GM12873 (cell line): ENCODE measurements at regions not wholly inside any gene's neighbourhood (a gene's known extent, or its start where the extent isn't known, plus 50 kb on each side); places are given as distances from the start of the nearest gene placed in this dataset.

Experiments
- TF ChIP-seq, protein P1 (sequence below): IDR thresholded peaks from 2 replicates; pipeline ENCODE4 v1.5.1; 2012; ENCODE audit warnings: low read depth, mild to moderate bottlenecking, moderate library complexity, low read length, control low read depth; ENCODE audit not compliant: insufficient read depth; ENCODE audit errors: missing control alignments

DNA sequence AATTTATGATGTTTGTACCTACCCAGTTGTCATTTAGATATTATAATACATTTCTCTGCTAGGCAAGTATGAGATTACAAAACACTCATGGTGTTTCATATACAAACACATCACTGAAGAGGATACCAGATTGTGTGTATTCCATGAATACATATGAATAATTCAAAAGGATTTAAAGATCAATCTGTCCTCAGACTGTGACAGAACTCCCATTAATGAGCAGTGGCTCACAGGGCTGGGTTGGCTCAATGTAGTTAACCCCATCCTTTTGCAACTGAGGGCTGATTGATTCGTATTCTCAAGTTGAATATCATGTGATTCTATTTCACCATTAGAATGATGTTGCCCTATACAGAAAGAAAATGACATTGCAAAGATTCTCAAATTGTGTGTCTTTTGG, 79.6 kb upstream of the SPANXN2 start:
- TF ChIP-seq, protein P1, sequence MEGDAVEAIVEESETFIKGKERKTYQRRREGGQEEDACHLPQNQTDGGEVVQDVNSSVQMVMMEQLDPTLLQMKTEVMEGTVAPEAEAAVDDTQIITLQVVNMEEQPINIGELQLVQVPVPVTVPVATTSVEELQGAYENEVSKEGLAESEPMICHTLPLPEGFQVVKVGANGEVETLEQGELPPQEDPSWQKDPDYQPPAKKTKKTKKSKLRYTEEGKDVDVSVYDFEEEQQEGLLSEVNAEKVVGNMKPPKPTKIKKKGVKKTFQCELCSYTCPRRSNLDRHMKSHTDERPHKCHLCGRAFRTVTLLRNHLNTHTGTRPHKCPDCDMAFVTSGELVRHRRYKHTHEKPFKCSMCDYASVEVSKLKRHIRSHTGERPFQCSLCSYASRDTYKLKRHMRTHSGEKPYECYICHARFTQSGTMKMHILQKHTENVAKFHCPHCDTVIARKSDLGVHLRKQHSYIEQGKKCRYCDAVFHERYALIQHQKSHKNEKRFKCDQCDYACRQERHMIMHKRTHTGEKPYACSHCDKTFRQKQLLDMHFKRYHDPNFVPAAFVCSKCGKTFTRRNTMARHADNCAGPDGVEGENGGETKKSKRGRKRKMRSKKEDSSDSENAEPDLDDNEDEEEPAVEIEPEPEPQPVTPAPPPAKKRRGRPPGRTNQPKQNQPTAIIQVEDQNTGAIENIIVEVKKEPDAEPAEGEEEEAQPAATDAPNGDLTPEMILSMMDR: no peak

GRCh38 chrX:143788265-143788664, 67.7 kb upstream of the SPANXN2 start:
- TF ChIP-seq, protein P1: peak; percentile 23

DNA sequence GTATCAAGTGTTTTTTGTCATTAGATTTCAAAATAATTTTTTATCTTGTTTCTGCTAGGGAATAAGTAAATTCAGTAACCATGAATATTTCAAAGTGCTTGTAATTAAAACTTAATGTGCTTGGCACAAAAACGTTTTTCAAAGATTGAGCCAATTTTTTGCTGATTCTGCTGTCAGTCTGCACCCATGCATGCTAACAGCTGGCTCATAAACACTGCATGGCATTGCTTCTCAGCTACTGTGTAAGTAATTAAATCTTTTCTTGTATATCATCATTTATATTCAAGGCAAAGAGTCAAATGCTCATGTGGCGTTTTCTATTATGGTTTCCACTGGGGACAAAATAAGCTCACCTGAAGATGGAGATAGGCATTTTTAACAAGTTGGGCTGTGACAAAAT, 66.8 kb upstream of the SPANXN2 start:
- TF ChIP-seq, protein P1: no peak

- TF ChIP-seq, protein P1: no peak
Observed at GRCh38 chrX:143781103-143781502, 60.6 kb upstream of the SPANXN2 start.
